ENCODE measurements at regions not wholly inside any gene's neighbourhood (a gene's known extent, or its start where the extent isn't known, plus 50 kb on each side); places are given as distances from the start of the nearest gene placed in this dataset.

- no peak overlapping the region for H3K14ac ChIP-seq (ENCODE audit: low read length)
- H4K8ac ChIP-seq (ENCODE audit: low read depth, low read length) = no peak overlapping the region
- peaks cover 0 to 2% of the 10 kb centered on the region in 2 donors for H3K36me3 ChIP-seq (replicated peaks in 1 of 2; ENCODE audit: control insufficient read depth in 2 of 2, insufficient read depth in 2 of 2, low read length in 2 of 2)
- no peaks in the 10 kb centered on the region for H3K9me3 ChIP-seq (replicated peaks in 1 of 2; ENCODE audit: control insufficient read depth in 2 of 2, insufficient read depth in 1 of 2, low read depth in 1 of 2, low read length in 2 of 2)
- no peak overlapping the region for H3K4me3 ChIP-seq (ENCODE audit: low read length in 2 of 2)
- H2BK15ac ChIP-seq (ENCODE audit: low read length) = no peak overlapping the region
- H4K91ac ChIP-seq (ENCODE audit: low read depth, low read length, poor library complexity) = no peak overlapping the region
- no peak overlapping the region for H3K4me2 ChIP-seq (ENCODE audit: insufficient read depth, low read length, poor library complexity, severe bottlenecking)
- no peaks in the 10 kb centered on the region for H3K79me1 ChIP-seq (ENCODE audit: low read depth, low read length)
- H2BK120ac ChIP-seq (ENCODE audit: low read depth, low read length) = no peak overlapping the region
- H2AK5ac ChIP-seq (ENCODE audit: low read depth, low read length) = no peak overlapping the region
- no peak overlapping the region for H3K23ac ChIP-seq (ENCODE audit: low read depth, low read length, poor library complexity)
- no peak overlapping the region for H2BK12ac ChIP-seq (ENCODE audit: low read length)
- no peak overlapping the region for H3K27ac ChIP-seq (replicated peaks; ENCODE audit: low read length)
- no peak for DNase-seq (ENCODE audit: low spot score)
- no peak overlapping the region for H3K4ac ChIP-seq (ENCODE audit: low read length)
- H2AFZ ChIP-seq (ENCODE audit: low read length) = no peak overlapping the region
- no peak overlapping the region for H3K9ac ChIP-seq (ENCODE audit: low read depth, low read length, poor library complexity)
- no CpG with 5 or more reads among the region's 2 CpGs for WGBS, 2 donors (ENCODE audit: extremely low coverage in 2 of 2, insufficient read length in 2 of 2, insufficient replicate concordance in 1 of 2)
- peaks cover 0 to 6% (median 0%) of the 10 kb centered on the region in 3 experiments for H3K27me3 ChIP-seq (ENCODE audit: control insufficient read depth in 3 of 3, insufficient read depth in 3 of 3, low read depth in 1 of 3, low read length in 3 of 3)
- H3K18ac ChIP-seq (ENCODE audit: low read length) = no peak overlapping the region
- no peak overlapping the region for H2BK5ac ChIP-seq (ENCODE audit: low read length)
- peaks cover 1 to 3% of the 10 kb centered on the region in 2 donors for H3K4me1 ChIP-seq (ENCODE audit: control insufficient read depth in 2 of 2, insufficient read depth in 1 of 2, low read depth in 1 of 2, low read length in 2 of 2)
These were observed 61.5 kb upstream of the FNDC3B start for GRCh38 chr3:171977860-171978259.

DNA sequence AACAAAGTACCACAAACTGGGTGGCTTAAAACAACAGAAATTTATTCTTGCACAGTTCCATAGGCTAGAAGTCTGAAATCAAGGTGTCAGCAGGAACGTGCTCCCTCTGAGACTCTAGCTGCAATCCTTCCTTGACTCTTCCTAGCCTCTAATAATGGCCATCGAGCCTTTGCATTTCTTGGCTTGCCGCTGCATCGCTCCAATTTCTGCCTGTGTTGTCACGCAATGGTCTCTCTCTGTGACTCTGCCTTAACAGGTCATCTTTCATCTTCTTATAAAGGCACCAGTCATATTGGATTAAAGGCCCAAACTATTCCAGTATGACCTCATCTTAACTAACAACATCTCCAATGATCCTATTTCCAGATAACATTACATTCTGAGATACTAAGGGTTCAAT is 61.0 kb upstream of the FNDC3B start:
- Histone ChIP-seq H2BK5ac (ENCODE audit: low read length) (no peak overlapping the region), H2BK12ac (ENCODE audit: low read length) (no peak overlapping the region), H4K8ac (ENCODE audit: low read depth, low read length) (no peak overlapping the region), H3K27ac (replicated peaks; ENCODE audit: low read length) (no peak overlapping the region), H3K9me3 (replicated peaks in 1 of 2; ENCODE audit: control insufficient read depth in 2 of 2, insufficient read depth in 1 of 2, low read depth in 1 of 2, low read length in 2 of 2) (no peaks in the 10 kb centered on the region), H2AK5ac (ENCODE audit: low read depth, low read length) (no peak overlapping the region), H3K9ac (ENCODE audit: low read depth, low read length, poor library complexity) (no peak overlapping the region), H3K79me1 (ENCODE audit: low read depth, low read length) (no peaks in the 10 kb centered on the region), H3K27me3 (ENCODE audit: control insufficient read depth in 3 of 3, insufficient read depth in 3 of 3, low read depth in 1 of 3, low read length in 3 of 3) (peaks cover 0 to 6% (median 0%) of the 10 kb centered on the region in 3 experiments), H4K91ac (ENCODE audit: low read depth, low read length, poor library complexity) (no peak overlapping the region), H3K36me3 (replicated peaks in 1 of 2; ENCODE audit: control insufficient read depth in 2 of 2, insufficient read depth in 2 of 2, low read length in 2 of 2) (peaks cover 0 to 2% of the 10 kb centered on the region in 2 donors), H2AFZ (ENCODE audit: low read length) (no peak overlapping the region), H2BK120ac (ENCODE audit: low read depth, low read length) (no peak overlapping the region), H3K18ac (ENCODE audit: low read length) (no peak overlapping the region), H3K4me2 (ENCODE audit: insufficient read depth, low read length, poor library complexity, severe bottlenecking) (no peak overlapping the region), H3K23ac (ENCODE audit: low read depth, low read length, poor library complexity) (no peak overlapping the region), H3K4me1 (ENCODE audit: control insufficient read depth in 2 of 2, insufficient read depth in 1 of 2, low read depth in 1 of 2, low read length in 2 of 2) (peaks cover 1 to 3% of the 10 kb centered on the region in 2 donors), H2BK15ac (ENCODE audit: low read length) (no peak overlapping the region), H3K4ac (ENCODE audit: low read length) (no peak overlapping the region), H3K14ac (ENCODE audit: low read length) (no peak overlapping the region), H3K4me3 (ENCODE audit: low read length in 2 of 2) (no peak overlapping the region)
- no peak for DNase-seq (ENCODE audit: low spot score)
- WGBS, 2 donors (ENCODE audit: extremely low coverage in 2 of 2, insufficient read length in 2 of 2, insufficient replicate concordance in 1 of 2) = no CpG with 5 or more reads among the region's 5 CpGs

DNA sequence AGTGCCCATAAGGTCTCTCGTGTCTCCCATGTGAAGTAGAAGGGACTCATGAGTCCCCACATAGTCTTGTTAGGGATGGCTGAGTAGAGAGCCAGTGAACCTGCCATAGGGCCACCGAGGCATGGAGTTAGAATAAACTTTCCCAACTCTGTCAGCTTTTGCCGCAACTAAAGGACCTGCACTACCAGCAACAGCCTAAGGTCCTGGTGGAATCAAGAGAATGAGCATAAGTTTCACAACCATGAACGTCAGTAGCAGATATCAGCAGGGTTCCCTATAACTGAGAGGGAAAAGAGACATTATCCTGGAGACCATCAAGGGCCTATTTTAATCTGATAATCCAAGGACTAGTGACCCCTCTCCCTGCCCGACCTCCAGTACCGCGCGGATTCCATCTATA is 60.3 kb upstream of the FNDC3B start:
- no peak overlapping the region for H2AFZ ChIP-seq (ENCODE audit: low read length)
- peaks cover 0 to 6% (median 0%) of the 10 kb centered on the region in 3 experiments for H3K27me3 ChIP-seq (ENCODE audit: control insufficient read depth in 3 of 3, insufficient read depth in 3 of 3, low read depth in 1 of 3, low read length in 3 of 3)
- no peak for DNase-seq (ENCODE audit: low spot score)
- H2BK120ac ChIP-seq (ENCODE audit: low read depth, low read length) = no peak overlapping the region
- no peak overlapping the region for H3K9ac ChIP-seq (ENCODE audit: low read depth, low read length, poor library complexity)
- no peak overlapping the region for H2BK12ac ChIP-seq (ENCODE audit: low read length)
- no peak overlapping the region for H2BK15ac ChIP-seq (ENCODE audit: low read length)
- no peak overlapping the region for H3K4me2 ChIP-seq (ENCODE audit: insufficient read depth, low read length, poor library complexity, severe bottlenecking)
- H3K27ac ChIP-seq (replicated peaks; ENCODE audit: low read length) = no peak overlapping the region
- no peak overlapping the region for H3K4me3 ChIP-seq (ENCODE audit: low read length in 2 of 2)
- H2AK5ac ChIP-seq (ENCODE audit: low read depth, low read length) = no peak overlapping the region
- no peak overlapping the region for H4K91ac ChIP-seq (ENCODE audit: low read depth, low read length, poor library complexity)
- H3K14ac ChIP-seq (ENCODE audit: low read length) = no peak overlapping the region
- no peak overlapping the region for H3K18ac ChIP-seq (ENCODE audit: low read length)
- H4K8ac ChIP-seq (ENCODE audit: low read depth, low read length) = no peak overlapping the region
- no peak overlapping the region for H3K4ac ChIP-seq (ENCODE audit: low read length)
- H3K36me3 ChIP-seq (replicated peaks in 1 of 2; ENCODE audit: control insufficient read depth in 2 of 2, insufficient read depth in 2 of 2, low read length in 2 of 2) = peaks cover 0 to 2% of the 10 kb centered on the region in 2 donors
- H3K23ac ChIP-seq (ENCODE audit: low read depth, low read length, poor library complexity) = no peak overlapping the region
- no peak overlapping the region for H2BK5ac ChIP-seq (ENCODE audit: low read length)
- H3K9me3 ChIP-seq (replicated peaks in 1 of 2; ENCODE audit: control insufficient read depth in 2 of 2, insufficient read depth in 1 of 2, low read depth in 1 of 2, low read length in 2 of 2) = no peaks in the 10 kb centered on the region
- peaks cover 1 to 3% of the 10 kb centered on the region in 2 donors for H3K4me1 ChIP-seq (ENCODE audit: control insufficient read depth in 2 of 2, insufficient read depth in 1 of 2, low read depth in 1 of 2, low read length in 2 of 2)
- H3K79me1 ChIP-seq (ENCODE audit: low read depth, low read length) = no peaks in the 10 kb centered on the region
- no CpG with 5 or more reads among the region's 8 CpGs for WGBS, 2 donors (ENCODE audit: extremely low coverage in 2 of 2, insufficient read length in 2 of 2, insufficient replicate concordance in 1 of 2)

DNA sequence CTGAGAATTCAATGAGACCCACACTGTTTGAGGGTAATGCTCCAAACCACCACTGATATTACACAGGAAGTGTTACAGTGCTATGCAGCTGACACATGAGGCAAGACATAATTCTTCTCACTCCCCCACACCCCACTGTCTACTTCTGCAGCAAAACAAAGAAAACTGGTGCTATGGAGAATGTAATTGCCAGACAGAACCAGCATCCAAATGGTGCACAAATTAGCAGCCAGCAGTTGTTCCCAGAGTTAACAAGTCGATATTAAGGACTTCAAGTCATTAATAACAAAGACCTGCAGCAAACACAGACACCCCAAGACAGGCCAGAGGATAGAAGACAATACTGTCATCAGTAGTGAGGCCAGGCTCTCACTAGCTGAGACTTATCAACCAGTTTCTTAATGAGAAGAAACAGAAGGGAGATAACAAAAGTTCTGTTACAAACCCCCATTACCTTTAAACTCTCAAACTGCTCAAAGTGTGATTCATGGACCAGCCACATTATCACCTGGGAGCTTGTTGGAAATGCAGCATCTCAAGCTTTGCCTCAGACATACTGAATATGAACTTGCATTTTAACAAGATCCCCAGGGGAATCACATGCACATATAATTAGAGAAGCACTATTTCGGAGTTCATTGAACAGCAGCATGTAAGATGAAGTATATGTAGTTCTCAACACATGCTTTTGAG is 58.7 kb upstream of the FNDC3B start:
- no peak overlapping the region for H2AK5ac ChIP-seq (ENCODE audit: low read depth, low read length)
- DNase-seq (ENCODE audit: low spot score) = no peak
- peaks cover 0 to 5% (median 0%) of the 10 kb centered on the region in 3 experiments for H3K27me3 ChIP-seq (ENCODE audit: control insufficient read depth in 3 of 3, insufficient read depth in 3 of 3, low read depth in 1 of 3, low read length in 3 of 3)
- no peaks in the 10 kb centered on the region for H3K4me1 ChIP-seq (ENCODE audit: control insufficient read depth in 2 of 2, insufficient read depth in 1 of 2, low read depth in 1 of 2, low read length in 2 of 2)
- no CpG with 5 or more reads among the region's 2 CpGs for WGBS, 2 donors (ENCODE audit: extremely low coverage in 2 of 2, insufficient read length in 2 of 2, insufficient replicate concordance in 1 of 2)
- H3K23ac ChIP-seq (ENCODE audit: low read depth, low read length, poor library complexity) = no peak overlapping the region
- H3K18ac ChIP-seq (ENCODE audit: low read length) = no peak overlapping the region
- no peak overlapping the region for H2BK120ac ChIP-seq (ENCODE audit: low read depth, low read length)
- H3K79me1 ChIP-seq (ENCODE audit: low read depth, low read length) = no peaks in the 10 kb centered on the region
- H3K9me3 ChIP-seq (replicated peaks in 1 of 2; ENCODE audit: control insufficient read depth in 2 of 2, insufficient read depth in 1 of 2, low read depth in 1 of 2, low read length in 2 of 2) = no peaks in the 10 kb centered on the region
- no peak overlapping the region for H2AFZ ChIP-seq (ENCODE audit: low read length)
- no peak overlapping the region for H3K27ac ChIP-seq (replicated peaks; ENCODE audit: low read length)
- no peak overlapping the region for H3K4me3 ChIP-seq (ENCODE audit: low read length in 2 of 2)
- no peak overlapping the region for H4K8ac ChIP-seq (ENCODE audit: low read depth, low read length)
- no peak overlapping the region for H3K4ac ChIP-seq (ENCODE audit: low read length)
- H3K9ac ChIP-seq (ENCODE audit: low read depth, low read length, poor library complexity) = no peak overlapping the region
- H3K14ac ChIP-seq (ENCODE audit: low read length) = no peak overlapping the region
- H2BK12ac ChIP-seq (ENCODE audit: low read length) = no peak overlapping the region
- no peak overlapping the region for H2BK5ac ChIP-seq (ENCODE audit: low read length)
- H4K91ac ChIP-seq (ENCODE audit: low read depth, low read length, poor library complexity) = no peak overlapping the region
- H2BK15ac ChIP-seq (ENCODE audit: low read length) = no peak overlapping the region
- H3K36me3 ChIP-seq (replicated peaks in 1 of 2; ENCODE audit: control insufficient read depth in 2 of 2, insufficient read depth in 2 of 2, low read length in 2 of 2) = peaks cover 0 to 2% of the 10 kb centered on the region in 2 donors
- no peak overlapping the region for H3K4me2 ChIP-seq (ENCODE audit: insufficient read depth, low read length, poor library complexity, severe bottlenecking)
